ENCODE measurements at regions not wholly inside any gene's neighbourhood (a gene's known extent, or its start where the extent isn't known, plus 50 kb on each side); places are given as distances from the start of the nearest gene placed in this dataset.

GRCh38 chr10:71052076-71052660 lies 160.2 kb upstream of the UNC5B start:
- TF ChIP-seq CTCF (conservative IDR thresholded peaks at IDR 0.05): no peak
- no peak for TF ChIP-seq EZH2 (IDR thresholded peaks at IDR 0.05; ENCODE audit: low read depth)
